Muscle layer of colon (tissue), 2 donors: ENCODE measurements at regions not wholly inside any gene's neighbourhood (a gene's known extent, or its start where the extent isn't known, plus 50 kb on each side); places are given as distances from the start of the nearest gene placed in this dataset.
"Not testable (repeated sequence)": the region's sequence is repeated elsewhere in the genome, so short reads cannot be mapped to it uniquely, and the experiment has no call there.

ENCODE experiments used
- H3K27ac ChIP-seq: one replicate; pipeline ENCODE4 v1.7.0; 2013; ENCODE audit warnings: low read depth, mild to moderate bottlenecking, low read length, moderate library complexity
- H3K27me3 ChIP-seq, 2 donors: one replicate each; pipeline ENCODE4 v1.7.0; 2013; ENCODE audit warnings: low read length in 2 of 2, mild to moderate bottlenecking in 2 of 2; ENCODE audit not compliant: insufficient read depth in 2 of 2, control insufficient read depth in 1 of 2
- H3K36me3 ChIP-seq: one replicate; pipeline ENCODE4 v1.7.0; 2013; ENCODE audit warnings: mild to moderate bottlenecking, low read length; ENCODE audit not compliant: insufficient read depth
- H3K4me1 ChIP-seq: one replicate; pipeline ENCODE4 v1.7.0; 2013; ENCODE audit warnings: mild to moderate bottlenecking, low read length; ENCODE audit not compliant: insufficient read depth
- H3K4me3 ChIP-seq, 2 donors: one replicate each; pipeline ENCODE4 v1.7.0; 2013; ENCODE audit warnings: low read length in 2 of 2, low read depth in 1 of 2, mild to moderate bottlenecking in 1 of 2, moderate library complexity in 1 of 2
- H3K9ac ChIP-seq: one replicate; pipeline ENCODE4 v1.7.0; 2013; ENCODE audit warnings: low read length
- H3K9me3 ChIP-seq: one replicate; pipeline ENCODE4 v1.7.0; 2013; ENCODE audit warnings: mild to moderate bottlenecking, low read length
- donor health status: abdominal sarcoma.
- donor health status: Adenocarcinoma of cecum.

DNA sequence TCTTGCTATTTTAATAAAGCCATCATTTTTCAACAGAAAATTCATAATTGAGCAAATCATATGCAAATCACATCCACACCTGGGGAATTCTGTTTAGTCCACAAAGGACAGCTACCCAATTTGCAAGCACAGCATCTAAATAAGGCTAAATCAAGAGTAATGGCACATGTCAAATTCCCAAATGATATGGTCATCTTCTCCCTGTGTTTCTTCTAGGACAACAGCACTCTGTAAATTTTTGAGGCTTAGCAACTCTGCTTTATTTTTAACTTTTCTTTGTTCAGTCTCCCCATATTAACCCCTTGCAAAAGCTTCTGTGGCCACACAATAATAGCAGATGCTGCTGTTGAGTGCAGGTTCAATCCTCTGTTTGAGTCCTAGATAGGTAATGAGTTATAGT lies 155.6 kb upstream of the DAAM1 start:
- Histone ChIP-seq H3K9me3 (no peaks in the 10 kb centered on the region), H3K9ac (no peak overlapping the region), H3K27ac (no peak overlapping the region), H3K36me3 (no peaks in the 10 kb centered on the region), H3K4me1 (peaks cover 10% of the 10 kb centered on the region), H3K27me3 (no peaks in the 10 kb centered on the region), H3K4me3 (no peak overlapping the region)

DNA sequence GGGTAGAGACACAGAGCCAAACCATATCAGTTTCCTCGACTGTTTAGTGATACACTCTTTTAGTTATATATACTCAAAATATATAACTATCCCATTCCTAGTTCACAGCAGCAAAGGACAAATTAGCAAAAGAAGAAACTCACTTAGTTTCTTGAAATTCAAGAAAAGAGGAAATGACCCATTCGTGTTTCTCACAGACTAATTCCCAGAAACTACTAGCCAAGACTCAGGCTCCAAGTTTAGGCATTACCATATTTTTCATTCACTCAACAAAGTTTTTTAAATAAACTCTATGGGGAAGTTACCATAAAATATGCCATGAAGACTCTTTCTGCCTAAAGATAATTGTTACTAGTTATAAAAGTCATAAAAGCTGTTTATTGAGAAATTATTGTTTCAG lies 152.3 kb upstream of the DAAM1 start:
- Histone ChIP-seq H3K4me1 (no peaks in the 10 kb centered on the region), H3K9ac (no peak overlapping the region), H3K27ac (no peak overlapping the region), H3K4me3 (no peak overlapping the region), H3K36me3 (no peaks in the 10 kb centered on the region), H3K27me3 (no peaks in the 10 kb centered on the region), H3K9me3 (no peaks in the 10 kb centered on the region)

DNA sequence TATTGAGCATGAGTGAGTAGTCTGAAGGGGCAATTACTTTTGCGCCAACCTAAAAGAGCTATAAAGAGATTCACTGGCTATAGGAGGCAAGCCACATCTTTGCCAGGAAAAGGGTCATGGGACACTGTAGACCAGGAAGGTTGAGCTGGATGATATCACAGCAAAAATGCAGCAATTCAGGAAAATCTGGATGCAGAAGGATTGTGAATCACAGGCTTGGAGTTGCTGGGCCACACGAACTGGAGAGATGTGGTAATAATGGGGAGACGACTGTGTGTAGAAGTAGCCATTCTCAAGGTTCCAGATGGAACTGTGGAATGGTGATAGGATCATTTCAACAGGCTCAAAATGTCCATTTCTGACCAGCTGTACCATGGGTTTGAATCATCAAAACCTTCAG lies 151.4 kb upstream of the DAAM1 start:
- no peaks in the 10 kb centered on the region for H3K4me1 ChIP-seq
- H3K9ac ChIP-seq = no peak overlapping the region
- no peak overlapping the region for H3K27ac ChIP-seq
- H3K4me3 ChIP-seq = no peak overlapping the region
- H3K27me3 ChIP-seq = no peaks in the 10 kb centered on the region
- H3K36me3 ChIP-seq = no peaks in the 10 kb centered on the region
- H3K9me3 ChIP-seq = no peaks in the 10 kb centered on the region

DNA sequence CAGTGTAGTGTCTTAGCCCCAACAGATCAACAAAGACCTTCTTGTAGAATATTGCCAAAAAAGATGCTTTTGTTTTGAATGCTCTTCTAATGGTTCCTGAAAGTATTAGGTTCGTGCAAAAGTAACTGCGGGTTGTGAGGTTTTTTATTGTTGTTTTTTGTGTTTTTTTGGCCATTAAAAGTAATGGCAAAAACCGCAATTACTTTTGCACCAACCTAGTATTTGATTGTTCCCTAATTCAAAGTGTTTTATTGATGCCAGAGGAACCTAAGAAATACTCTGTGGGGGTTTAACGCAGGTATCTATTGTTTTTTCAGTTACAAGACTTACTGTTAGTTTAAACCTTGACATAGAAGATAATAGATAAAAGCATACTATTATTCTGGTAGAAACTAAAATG lies 150.8 kb upstream of the DAAM1 start:
- Histone ChIP-seq H3K9me3 (no peaks in the 10 kb centered on the region), H3K27me3 (no peaks in the 10 kb centered on the region), H3K9ac (no peak overlapping the region), H3K36me3 (no peaks in the 10 kb centered on the region), H3K4me1 (no peaks in the 10 kb centered on the region), H3K4me3 (no peak overlapping the region), H3K27ac (no peak overlapping the region)

DNA sequence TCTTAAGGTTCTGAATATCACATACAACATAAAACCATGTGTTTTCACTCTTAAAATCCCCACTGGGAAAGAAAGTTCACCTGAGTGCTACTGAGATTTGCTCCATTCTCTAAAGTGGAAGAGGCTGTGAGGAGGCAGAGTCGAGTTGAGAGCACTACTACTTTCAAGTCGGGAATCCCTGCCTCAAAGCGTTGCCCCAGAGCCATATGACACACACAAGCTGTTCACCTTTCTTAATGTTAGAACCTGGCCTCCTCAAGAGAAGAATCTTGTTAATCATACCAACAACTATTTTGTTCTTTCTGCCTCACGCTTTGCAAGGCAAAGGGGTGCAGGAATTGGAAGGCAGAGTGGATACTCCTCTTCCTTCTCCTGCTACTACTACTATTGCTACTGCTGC lies 149.7 kb upstream of the DAAM1 start:
- H3K4me1 ChIP-seq = no peaks in the 10 kb centered on the region
- H3K4me3 ChIP-seq = no peak overlapping the region
- no peaks in the 10 kb centered on the region for H3K9me3 ChIP-seq
- no peaks in the 10 kb centered on the region for H3K27me3 ChIP-seq
- H3K36me3 ChIP-seq = no peaks in the 10 kb centered on the region
- no peak overlapping the region for H3K27ac ChIP-seq
- H3K9ac ChIP-seq = no peak overlapping the region

DNA sequence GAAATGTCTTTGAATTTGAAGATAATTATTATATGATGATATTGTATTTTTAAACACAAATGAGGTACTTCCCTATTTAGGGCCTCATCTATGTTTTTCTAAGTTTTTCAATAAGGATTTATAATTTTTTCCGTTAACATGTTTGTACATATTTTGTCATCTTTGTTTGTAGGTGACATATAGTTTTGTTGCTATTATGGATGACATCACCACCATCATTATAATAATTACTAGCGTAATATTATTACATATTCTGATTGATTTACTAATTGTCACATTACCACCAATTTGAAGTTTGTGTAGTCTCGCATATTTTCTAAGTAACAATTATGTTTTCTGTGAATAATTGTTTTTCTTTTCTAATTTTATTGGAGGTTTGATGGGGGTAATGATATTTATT lies 147.2 kb upstream of the DAAM1 start:
- no peaks in the 10 kb centered on the region for H3K9me3 ChIP-seq
- no peaks in the 10 kb centered on the region for H3K27me3 ChIP-seq
- H3K36me3 ChIP-seq = no peaks in the 10 kb centered on the region
- H3K4me1 ChIP-seq = no peaks in the 10 kb centered on the region
- no peak overlapping the region for H3K27ac ChIP-seq
- no peak overlapping the region for H3K9ac ChIP-seq
- no peak overlapping the region for H3K4me3 ChIP-seq

DNA sequence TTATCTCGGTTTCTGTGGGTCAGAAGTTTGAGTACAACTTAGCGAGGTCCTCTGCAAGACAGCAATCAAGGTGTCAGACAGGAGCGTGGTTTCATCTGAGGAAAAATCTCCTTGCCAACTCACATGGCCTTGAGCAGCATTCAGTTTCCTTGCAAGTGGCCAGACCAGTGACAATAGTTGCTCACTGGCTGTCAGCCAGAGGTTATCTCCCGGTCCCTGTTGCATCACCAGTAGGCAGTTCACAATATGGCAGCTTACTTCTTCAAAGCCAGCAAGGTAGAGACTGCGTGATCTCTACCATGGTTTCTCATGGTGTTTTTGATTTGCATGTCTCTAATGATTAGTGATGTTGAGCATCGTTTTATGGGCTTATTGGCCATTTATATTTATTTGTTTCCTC lies 143.8 kb upstream of the DAAM1 start:
- H3K9ac ChIP-seq = no peak overlapping the region
- H3K27me3 ChIP-seq = no peaks in the 10 kb centered on the region
- H3K27ac ChIP-seq = no peak overlapping the region
- no peaks in the 10 kb centered on the region for H3K9me3 ChIP-seq
- H3K36me3 ChIP-seq = no peaks in the 10 kb centered on the region
- H3K4me1 ChIP-seq = no peaks in the 10 kb centered on the region
- no peak overlapping the region for H3K4me3 ChIP-seq

DNA sequence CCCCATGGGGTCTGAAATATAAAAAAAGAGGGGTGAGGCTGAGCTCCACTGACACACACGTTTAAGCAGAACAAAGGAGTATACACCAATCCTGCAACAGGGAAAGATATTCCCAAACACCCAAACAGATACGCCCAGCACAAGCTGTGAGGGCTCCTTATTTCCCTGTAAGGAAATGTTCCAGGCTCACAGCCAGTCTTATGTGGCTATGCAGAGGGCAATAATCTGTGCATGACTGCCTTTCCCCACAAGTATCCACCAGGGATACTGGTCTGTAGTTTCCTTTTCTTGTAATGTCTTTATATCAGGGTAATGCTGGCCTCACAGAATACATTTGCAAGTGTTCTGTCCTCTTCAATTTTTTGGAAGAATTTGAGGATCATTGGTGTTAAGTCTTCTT lies 141.7 kb upstream of the DAAM1 start:
- no peak overlapping the region for H3K9ac ChIP-seq
- H3K27me3 ChIP-seq = no peaks in the 10 kb centered on the region
- no peak overlapping the region for H3K4me3 ChIP-seq
- H3K27ac ChIP-seq = no peak overlapping the region
- H3K36me3 ChIP-seq = no peaks in the 10 kb centered on the region
- H3K9me3 ChIP-seq = no peaks in the 10 kb centered on the region
- H3K4me1 ChIP-seq = no peaks in the 10 kb centered on the region

DNA sequence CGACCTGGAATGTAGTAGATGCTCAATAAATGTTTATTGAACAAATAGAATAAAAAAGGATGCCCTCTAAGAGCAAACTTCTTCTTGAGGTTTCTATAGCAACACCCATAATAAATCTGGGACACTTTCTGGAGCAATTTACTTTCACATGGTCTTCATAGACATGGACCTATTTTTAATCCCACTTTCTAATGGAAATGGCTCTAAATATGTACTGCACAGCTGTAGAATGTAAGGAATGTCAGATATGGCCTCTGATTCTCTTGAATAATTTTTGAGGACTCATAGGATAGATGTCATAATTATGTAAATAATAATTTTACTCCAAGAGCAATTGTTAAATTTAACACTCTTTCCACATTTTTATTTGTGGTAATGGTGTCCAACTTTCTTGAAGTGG lies 133.5 kb upstream of the DAAM1 start:
- Histone ChIP-seq H3K9ac (no peak overlapping the region), H3K4me1 (no peaks in the 10 kb centered on the region), H3K4me3 (no peak overlapping the region), H3K36me3 (no peaks in the 10 kb centered on the region), H3K27ac (no peak overlapping the region), H3K27me3 (no peaks in the 10 kb centered on the region), H3K9me3 (no peaks in the 10 kb centered on the region)

DNA sequence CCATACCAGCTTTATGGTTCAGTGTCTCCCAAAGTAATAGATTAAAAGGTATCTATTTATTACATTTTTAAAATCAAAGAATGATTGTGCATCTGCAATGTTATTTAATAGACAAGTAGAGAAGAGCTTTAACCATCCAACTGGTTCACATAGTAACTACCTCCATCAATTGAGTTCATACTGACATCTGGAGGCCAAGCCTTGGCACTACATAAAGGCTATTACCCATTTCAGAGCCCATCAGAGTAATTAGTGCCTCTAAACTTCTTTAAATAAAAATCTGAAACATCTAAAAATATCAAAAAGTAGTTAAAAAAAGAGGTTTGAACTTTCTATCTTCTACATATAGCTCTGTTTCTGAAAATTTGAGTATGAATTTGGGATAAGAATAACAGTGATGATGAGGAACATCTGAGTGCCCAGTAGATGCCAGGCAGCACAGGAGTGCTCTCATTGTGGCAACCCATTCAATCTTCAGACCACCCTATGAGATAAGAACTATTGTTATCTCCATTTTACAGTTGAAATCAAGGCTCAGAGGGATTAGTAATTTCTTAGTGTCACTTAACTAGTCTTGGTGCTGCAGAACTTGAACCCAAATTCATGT lies 132.9 kb upstream of the DAAM1 start:
- no peaks in the 10 kb centered on the region for H3K4me1 ChIP-seq
- no peak overlapping the region for H3K9ac ChIP-seq
- no peaks in the 10 kb centered on the region for H3K27me3 ChIP-seq

DNA sequence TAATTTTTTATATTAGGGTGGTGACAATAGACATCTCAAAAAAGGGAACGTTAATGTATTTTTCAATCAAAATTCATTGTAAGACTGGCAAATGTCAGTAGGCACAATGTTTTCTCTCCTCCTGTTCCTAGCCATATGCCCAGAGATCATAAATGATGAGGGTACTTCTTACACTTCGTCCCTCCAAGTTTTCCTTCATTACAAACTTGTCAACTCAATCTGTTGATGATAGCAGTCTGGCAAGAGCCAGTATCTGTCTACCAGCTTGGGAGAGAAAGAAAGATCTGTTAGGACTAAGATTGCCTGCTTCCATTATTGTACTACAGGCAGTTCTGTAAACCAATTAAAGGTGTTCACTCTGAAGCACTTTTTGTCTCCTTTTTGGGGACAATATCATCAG lies 130.9 kb upstream of the DAAM1 start:
- Histone ChIP-seq H3K4me1 (no peaks in the 10 kb centered on the region), H3K27me3 (no peaks in the 10 kb centered on the region)

More for the DNA sequence above, 132.9 kb upstream of the DAAM1 start:
- Histone ChIP-seq H3K4me3 (no peak overlapping the region), H3K27ac (no peak overlapping the region), H3K36me3 (no peaks in the 10 kb centered on the region), H3K9me3 (no peaks in the 10 kb centered on the region)

DNA sequence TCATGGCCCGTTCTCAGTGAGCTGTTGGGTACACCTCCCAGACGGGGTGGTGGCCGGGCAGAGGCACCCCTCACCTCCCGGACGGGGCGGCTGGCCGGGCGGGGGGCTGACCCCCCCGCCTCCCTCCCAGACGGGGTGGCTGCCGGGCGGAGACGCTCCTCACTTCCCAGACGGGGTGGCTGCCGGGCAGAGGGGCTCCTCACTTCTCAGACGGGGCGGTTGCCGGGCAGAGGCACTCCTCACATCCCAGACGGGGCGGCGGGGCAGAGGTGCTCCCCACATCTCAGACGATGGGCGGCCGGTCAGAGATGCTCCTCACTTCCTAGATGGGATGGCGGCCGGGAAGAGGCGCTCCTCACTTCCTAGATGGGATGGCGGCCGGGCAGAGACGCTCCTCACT lies 129.7 kb upstream of the DAAM1 start:
- not testable (repeated sequence) for H3K4me1 ChIP-seq, H3K4me3 ChIP-seq, H3K9me3 ChIP-seq, H3K27ac ChIP-seq, H3K36me3 ChIP-seq, H3K27me3 ChIP-seq, H3K9ac ChIP-seq

More for the DNA sequence above, 130.9 kb upstream of the DAAM1 start:
- no peak overlapping the region for H3K27ac ChIP-seq
- H3K36me3 ChIP-seq = no peaks in the 10 kb centered on the region
- H3K9ac ChIP-seq = no peak overlapping the region
- no peaks in the 10 kb centered on the region for H3K9me3 ChIP-seq
- H3K4me3 ChIP-seq = no peak overlapping the region
